ENCODE measurements at regions not wholly inside any gene's neighbourhood (a gene's known extent, or its start where the extent isn't known, plus 50 kb on each side); places are given as distances from the start of the nearest gene placed in this dataset.

DNA sequence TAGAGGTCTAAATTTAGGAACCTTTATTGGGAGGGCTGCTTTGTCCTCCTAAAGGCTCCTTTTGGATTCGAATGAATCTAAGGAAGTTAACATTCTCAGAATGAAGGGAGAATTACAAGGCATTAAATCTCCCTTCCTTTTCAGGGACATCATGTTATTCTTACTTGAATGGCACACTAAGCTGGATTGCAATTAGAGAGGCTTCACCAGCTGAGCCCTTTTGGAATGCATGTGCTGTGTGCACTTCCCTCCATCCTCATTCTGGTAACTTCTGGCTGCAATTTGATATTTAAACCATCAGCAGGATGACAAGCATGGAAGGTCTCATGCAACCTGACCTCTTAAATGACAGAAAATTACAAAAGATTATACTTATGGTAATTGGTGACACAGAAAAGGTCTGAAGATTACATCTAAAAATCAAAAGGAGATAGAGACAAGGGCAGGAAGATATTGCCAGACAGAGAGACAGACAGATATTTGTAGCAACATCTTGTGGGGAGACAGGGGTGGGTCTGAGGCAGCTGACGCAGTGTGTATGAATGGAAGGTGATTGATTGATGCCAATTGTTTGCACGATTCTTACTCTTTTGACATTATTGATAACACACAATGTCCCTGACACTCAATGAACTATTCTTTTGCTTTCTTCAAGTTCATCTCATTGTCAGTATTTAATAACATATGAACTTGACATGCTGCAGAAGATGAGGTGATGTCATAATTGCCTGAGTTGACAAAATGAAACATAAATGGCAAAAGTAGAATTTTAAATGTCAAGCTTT lies 570.8 kb upstream of the GYPC start:
- Histone ChIP-seq H3K27me3 (no peaks in the 10 kb centered on the region), H3K4me3 (no peak overlapping the region), H3K27ac (no peak overlapping the region), H3K36me3 (no peaks in the 10 kb centered on the region), H3K4me1 (no peaks in the 10 kb centered on the region), H3K9me3 (no peaks in the 10 kb centered on the region)
- ATAC-seq (no peak), DNase-seq (no peak)
- WGBS (ENCODE audit: insufficient coverage, low coverage, low lambda C conversion rate, missing lambda C conversion rate), result 39% methylated on average over 3 of the region's 3 CpGs
- intact Hi-C loops (cut with DNase I), result no loop called here
- no peak for TF ChIP-seq POLR2A (IDR thresholded peaks at IDR 0.05)
- TF ChIP-seq, protein P1, sequence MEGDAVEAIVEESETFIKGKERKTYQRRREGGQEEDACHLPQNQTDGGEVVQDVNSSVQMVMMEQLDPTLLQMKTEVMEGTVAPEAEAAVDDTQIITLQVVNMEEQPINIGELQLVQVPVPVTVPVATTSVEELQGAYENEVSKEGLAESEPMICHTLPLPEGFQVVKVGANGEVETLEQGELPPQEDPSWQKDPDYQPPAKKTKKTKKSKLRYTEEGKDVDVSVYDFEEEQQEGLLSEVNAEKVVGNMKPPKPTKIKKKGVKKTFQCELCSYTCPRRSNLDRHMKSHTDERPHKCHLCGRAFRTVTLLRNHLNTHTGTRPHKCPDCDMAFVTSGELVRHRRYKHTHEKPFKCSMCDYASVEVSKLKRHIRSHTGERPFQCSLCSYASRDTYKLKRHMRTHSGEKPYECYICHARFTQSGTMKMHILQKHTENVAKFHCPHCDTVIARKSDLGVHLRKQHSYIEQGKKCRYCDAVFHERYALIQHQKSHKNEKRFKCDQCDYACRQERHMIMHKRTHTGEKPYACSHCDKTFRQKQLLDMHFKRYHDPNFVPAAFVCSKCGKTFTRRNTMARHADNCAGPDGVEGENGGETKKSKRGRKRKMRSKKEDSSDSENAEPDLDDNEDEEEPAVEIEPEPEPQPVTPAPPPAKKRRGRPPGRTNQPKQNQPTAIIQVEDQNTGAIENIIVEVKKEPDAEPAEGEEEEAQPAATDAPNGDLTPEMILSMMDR (IDR thresholded peaks at IDR 0.05), result no peak

DNA sequence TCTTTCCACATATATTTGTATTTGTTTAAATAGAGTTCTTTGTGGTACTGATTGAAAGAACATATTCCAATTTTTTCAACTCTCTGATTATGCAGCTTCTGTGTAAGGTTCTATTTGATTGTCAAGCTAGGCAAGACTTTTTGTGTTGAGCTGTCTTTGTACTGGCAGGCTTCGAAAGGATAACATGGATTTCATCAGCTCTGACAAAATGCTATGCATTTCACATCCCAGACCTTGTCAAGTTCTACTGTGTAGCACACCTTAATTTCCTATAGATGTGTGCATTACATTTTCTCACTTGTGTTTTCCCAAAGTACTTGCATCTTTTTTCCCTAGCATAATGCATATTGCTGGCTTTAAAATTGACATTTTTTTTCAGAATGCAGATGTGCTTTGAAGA lies 555.0 kb upstream of the GYPC start:
- H3K36me3 ChIP-seq, result no peaks in the 10 kb centered on the region
- TF ChIP-seq POLR2A (IDR thresholded peaks at IDR 0.05), result no peak
- TF ChIP-seq, protein P1 (IDR thresholded peaks at IDR 0.05), result no peak
- ATAC-seq (no peak), DNase-seq (no peak)
- H3K27ac ChIP-seq, result no peak overlapping the region
- 53% methylated on average over 1 of the region's 1 CpG for WGBS (ENCODE audit: insufficient coverage, low coverage, low lambda C conversion rate, missing lambda C conversion rate)
- H3K27me3 ChIP-seq, result no peaks in the 10 kb centered on the region
- no peaks in the 10 kb centered on the region for H3K4me1 ChIP-seq
- H3K4me3 ChIP-seq, result no peak overlapping the region
- intact Hi-C loops (cut with DNase I), result no loop called here
- no peaks in the 10 kb centered on the region for H3K9me3 ChIP-seq

DNA sequence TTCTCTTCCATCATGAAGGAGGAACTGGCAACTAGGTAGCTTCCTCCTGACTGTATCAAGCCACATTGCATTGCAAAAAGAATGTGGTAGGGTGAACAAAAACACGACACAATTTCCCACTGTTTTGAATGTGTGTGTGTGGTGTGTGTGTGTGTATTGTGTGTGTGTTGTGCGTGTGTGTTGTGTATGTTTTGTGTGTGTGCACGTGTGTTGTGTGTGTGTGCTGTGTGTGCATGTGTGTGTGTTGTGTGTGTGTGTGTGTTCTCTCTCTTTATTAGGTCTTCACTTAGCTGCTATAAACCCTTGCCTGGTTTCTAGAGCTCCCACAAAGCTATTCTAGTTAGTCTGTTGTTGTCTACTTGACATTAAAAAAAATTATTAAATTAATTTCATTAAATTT lies 550.0 kb upstream of the GYPC start:
- Histone ChIP-seq H3K36me3 (no peaks in the 10 kb centered on the region), H3K27ac (no peak overlapping the region), H3K27me3 (no peaks in the 10 kb centered on the region), H3K9me3 (no peaks in the 10 kb centered on the region), H3K4me3 (no peak overlapping the region), H3K4me1 (no peaks in the 10 kb centered on the region)
- no peak for TF ChIP-seq POLR2A (IDR thresholded peaks at IDR 0.05)
- TF ChIP-seq, protein P1 (IDR thresholded peaks at IDR 0.05), result no peak
- ATAC-seq (no peak), DNase-seq (no peak)
- intact Hi-C loops (cut with DNase I), result no loop called here
- 39% methylated on average over 3 of the region's 3 CpGs for WGBS (ENCODE audit: insufficient coverage, low coverage, low lambda C conversion rate, missing lambda C conversion rate)

DNA sequence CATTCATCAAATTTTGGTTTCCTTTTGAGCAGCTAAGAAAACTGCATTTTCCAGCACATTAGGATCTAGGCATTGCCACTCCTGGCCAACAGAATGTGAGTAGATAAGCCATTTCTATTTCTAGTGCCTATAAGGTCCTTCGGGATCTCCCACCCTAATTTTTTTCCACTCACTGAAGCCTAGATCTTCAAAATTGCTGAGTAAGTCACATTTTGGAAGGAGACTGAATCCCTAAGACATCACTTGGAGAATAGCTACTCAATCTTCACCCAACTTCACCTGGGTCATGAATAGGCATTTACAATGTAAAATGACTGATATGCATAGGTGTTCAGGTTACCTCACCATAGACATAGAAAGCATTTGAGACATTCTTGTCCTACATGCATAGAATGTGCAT lies 548.1 kb upstream of the GYPC start:
- DNase-seq (no peak), ATAC-seq (no peak)
- intact Hi-C loops (cut with DNase I), result no loop called here
- H3K4me1 ChIP-seq, result no peaks in the 10 kb centered on the region
- no peaks in the 10 kb centered on the region for H3K9me3 ChIP-seq
- H3K27ac ChIP-seq, result no peak overlapping the region
- no peaks in the 10 kb centered on the region for H3K36me3 ChIP-seq
- no peak overlapping the region for H3K4me3 ChIP-seq
- WGBS (ENCODE audit: insufficient coverage, low coverage, low lambda C conversion rate, missing lambda C conversion rate), result 80% methylated on average over 1 of the region's 1 CpG
- TF ChIP-seq POLR2A (IDR thresholded peaks at IDR 0.05), result no peak
- TF ChIP-seq, protein P1 (IDR thresholded peaks at IDR 0.05), result no peak
- H3K27me3 ChIP-seq, result no peaks in the 10 kb centered on the region

Measured in right lobe of liver (tissue), 6 donors.